Keratinocyte (primary cell): ENCODE measurements at regions not wholly inside any gene's neighbourhood (a gene's known extent, or its start where the extent isn't known, plus 50 kb on each side); places are given as distances from the start of the nearest gene placed in this dataset.

Source experiments
- DNase-seq: peaks from one replicate; pipeline ENCODE4 v3.0.0-alpha.2; 2011; ENCODE audit warnings: low read depth, missing footprints, low spot score
- FAIRE-seq: peaks from 2 replicates; lab custom pipeline; 2011; peaks lifted over from hg19 to GRCh38; lab: Jason Lieb, UNC
- H2AFZ ChIP-seq: 2 replicates; pipeline ENCODE4 v1.6.0; 2012; ENCODE audit warnings: low read length, control low read depth, inconsistent platforms; ENCODE audit not compliant: control insufficient read depth
- H3K27ac ChIP-seq: 2 replicates; pipeline ENCODE4 v1.5.1; 2011; ENCODE audit warnings: low read length; ENCODE audit not compliant: control insufficient read depth, insufficient read depth
- H3K27me3 ChIP-seq: 3 replicates; pipeline ENCODE4 v1.6.0; 2011; ENCODE audit warnings: low read length; ENCODE audit not compliant: control insufficient read depth, insufficient read depth; ENCODE audit errors: extremely low read depth
- H3K36me3 ChIP-seq, 2 experiments: 2 replicates in 1 of 2; 3 replicates in 1 of 2; pipeline ENCODE4 v1.5.1; 2011; ENCODE audit warnings: low read length in 2 of 2, mild to moderate bottlenecking in 1 of 2; ENCODE audit not compliant: control insufficient read depth in 2 of 2, insufficient read depth in 2 of 2; ENCODE audit errors: extremely low read depth in 1 of 2
- H3K4me1 ChIP-seq: 3 replicates; pipeline ENCODE4 v1.5.1; 2011; ENCODE audit warnings: low read length; ENCODE audit not compliant: control insufficient read depth, insufficient read depth; ENCODE audit errors: extremely low read depth
- H3K4me2 ChIP-seq: 3 replicates; pipeline ENCODE4 v1.6.0; 2011; ENCODE audit warnings: low read depth, low read length; ENCODE audit not compliant: control insufficient read depth, insufficient read depth; ENCODE audit errors: extremely low read depth
- H3K4me3 ChIP-seq, 3 experiments: fragments of 200-600 bp in 1 of 3; sonication (generic) in 1 of 3; 2 replicates in 2 of 3; 3 replicates in 1 of 3; pipeline ENCODE4 v1.5.1; 2011 to 2016; ENCODE audit warnings: low read length in 3 of 3, mild to moderate bottlenecking in 3 of 3, control low read depth in 2 of 3, inconsistent platforms in 1 of 3, low read depth in 1 of 3, mixed read lengths in 1 of 3, mixed run types in 1 of 3, moderate library complexity in 1 of 3; ENCODE audit not compliant: control insufficient read depth in 2 of 3, insufficient read depth in 2 of 3; ENCODE audit errors: extremely low read depth in 1 of 3
- H3K79me2 ChIP-seq: 2 replicates; pipeline ENCODE4 v1.6.0; 2012; ENCODE audit warnings: low read length; ENCODE audit not compliant: control insufficient read depth, insufficient read depth
- H3K9ac ChIP-seq: 3 replicates; pipeline ENCODE4 v1.6.0; 2011; ENCODE audit warnings: low read length; ENCODE audit not compliant: control insufficient read depth, insufficient read depth; ENCODE audit errors: extremely low read depth
- H3K9me1 ChIP-seq: 3 replicates; pipeline ENCODE4 v1.6.0; 2011; ENCODE audit warnings: low read length; ENCODE audit not compliant: control insufficient read depth, insufficient read depth; ENCODE audit errors: extremely low read depth
- H3K9me3 ChIP-seq: 2 replicates; pipeline ENCODE4 v1.5.1; 2012; ENCODE audit warnings: low read depth, low read length; ENCODE audit not compliant: control insufficient read depth
- H4K20me1 ChIP-seq: 3 replicates; pipeline ENCODE4 v1.6.0; 2011; ENCODE audit warnings: low read length; ENCODE audit not compliant: control insufficient read depth, insufficient read depth; ENCODE audit errors: extremely low read depth
- CTCF ChIP-seq, 3 experiments: IDR thresholded peaks in 1 of 3; conservative IDR thresholded peaks in 1 of 3; optimal IDR thresholded peaks in 1 of 3; 2 replicates in 2 of 3; 3 replicates in 1 of 3; pipeline versions ENCODE3 to v1.5.1; 2011; ENCODE audit warnings: low read length in 3 of 3, mild to moderate bottlenecking in 3 of 3, moderate library complexity in 2 of 3, control low read depth in 1 of 3, inconsistent platforms in 1 of 3; ENCODE audit not compliant: insufficient read depth in 2 of 3; ENCODE audit errors: extremely low read depth in 1 of 3
- EZH2 ChIP-seq: IDR thresholded peaks from one replicate; pipeline ENCODE4 v1.6.1; 2012; ENCODE audit warnings: inconsistent platforms, mild to moderate bottlenecking, low read length, moderate library complexity
- dilution Hi-C: fragments of 300-500 bp; cut with MboI; formaldehyde crosslinking; loops from one replicate; pipeline ENCODE4 v1.7.0; 2020; ENCODE audit warnings: low sequenced_read_pairs; ENCODE audit not compliant: extremely low pct_ligation_motif_present

GRCh38 chr12:107441665-107442300 lies 243.8 kb upstream of the PWP1 start:
- Histone ChIP-seq H3K27ac (peak overlapping the region; percentile 54), H3K27me3 (no peaks in the 10 kb centered on the region), H3K4me2 (peak overlapping the region; percentile 88), H3K79me2 (no peaks in the 10 kb centered on the region), H3K4me1 (peaks cover 20% of the 10 kb centered on the region), H3K4me3 (peak overlapping the region in 2 of 3 experiments; percentile 24 to 55), H3K36me3 (no peaks in the 10 kb centered on the region), H3K9ac (peak overlapping the region; percentile 57), H3K9me3 (no peaks in the 10 kb centered on the region), H3K9me1 (peaks cover 2% of the 10 kb centered on the region), H4K20me1 (no peaks in the 10 kb centered on the region), H2AFZ (peak overlapping the region; percentile 66)
- FAIRE-seq (peak; percentile 46), DNase-seq (no peak)
- TF ChIP-seq CTCF (optimal IDR thresholded peaks at IDR 0.05 in 1 of 3, IDR thresholded peaks at IDR 0.05 in 1 of 3, conservative IDR thresholded peaks at IDR 0.05 in 1 of 3; ENCODE audit: extremely low read depth in 1 of 3, insufficient read depth in 2 of 3, low read length in 3 of 3) (no peak), EZH2 (no peak)
- dilution Hi-C loops, result no loop called here

GRCh38 chr12:107442326-107442987 lies 243.1 kb upstream of the PWP1 start:
- Histone ChIP-seq H3K9ac (peak overlapping the region; percentile 57), H3K9me1 (no peaks in the 10 kb centered on the region), H3K79me2 (no peaks in the 10 kb centered on the region), H3K27ac (peak overlapping the region; percentile 54), H3K27me3 (no peaks in the 10 kb centered on the region), H3K9me3 (no peaks in the 10 kb centered on the region), H2AFZ (peak overlapping the region; percentile 66), H4K20me1 (no peaks in the 10 kb centered on the region), H3K4me3 (peak overlapping the region in 2 of 3 experiments; percentile 24 to 55), H3K4me2 (peak overlapping the region; percentile 88), H3K36me3 (no peaks in the 10 kb centered on the region), H3K4me1 (peaks cover 20% of the 10 kb centered on the region)
- TF ChIP-seq EZH2 (no peak), CTCF (optimal IDR thresholded peaks at IDR 0.05 in 1 of 3, IDR thresholded peaks at IDR 0.05 in 1 of 3, conservative IDR thresholded peaks at IDR 0.05 in 1 of 3; ENCODE audit: extremely low read depth in 1 of 3, insufficient read depth in 2 of 3, low read length in 3 of 3) (no peak)
- dilution Hi-C loops, result no loop called here
- FAIRE-seq (peak; percentile 32), DNase-seq (no peak)
